HG03039 (cell line): ENCODE measurements at regions not wholly inside any gene's neighbourhood (a gene's known extent, or its start where the extent isn't known, plus 50 kb on each side); places are given as distances from the start of the nearest gene placed in this dataset.

ENCODE experiments used
- ATAC-seq: cut with Tn5 transposase; IDR thresholded peaks from one replicate; pipeline ENCODE4 v1.9.1; 2021; ENCODE audit warnings: mild to moderate bottlenecking, moderate library complexity; ENCODE audit not compliant: unreplicated experiment

DNA sequence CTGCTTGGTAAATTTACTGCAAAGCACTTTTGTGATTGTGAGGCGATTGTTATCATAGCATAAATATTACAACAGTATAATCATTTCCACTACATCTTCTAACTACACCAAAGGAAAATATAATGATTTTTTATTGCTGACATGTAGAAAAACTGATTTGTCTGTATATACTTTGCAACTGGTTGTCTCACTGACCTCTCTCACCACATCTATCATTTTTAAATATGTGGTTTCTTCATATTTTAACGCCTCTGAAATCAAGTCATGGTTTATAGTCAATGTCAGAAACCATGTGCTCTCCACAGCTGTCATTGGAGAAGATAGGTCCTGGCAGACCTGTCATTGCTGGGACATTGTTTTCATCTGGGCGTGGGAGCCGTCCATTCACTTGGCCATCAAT is 315.4 kb upstream of the KLF6 start:
- no peak for ATAC-seq

- ATAC-seq, result no peak
Observed at GRCh38 chr10:4099202-4099601, 314.2 kb upstream of the KLF6 start.

DNA sequence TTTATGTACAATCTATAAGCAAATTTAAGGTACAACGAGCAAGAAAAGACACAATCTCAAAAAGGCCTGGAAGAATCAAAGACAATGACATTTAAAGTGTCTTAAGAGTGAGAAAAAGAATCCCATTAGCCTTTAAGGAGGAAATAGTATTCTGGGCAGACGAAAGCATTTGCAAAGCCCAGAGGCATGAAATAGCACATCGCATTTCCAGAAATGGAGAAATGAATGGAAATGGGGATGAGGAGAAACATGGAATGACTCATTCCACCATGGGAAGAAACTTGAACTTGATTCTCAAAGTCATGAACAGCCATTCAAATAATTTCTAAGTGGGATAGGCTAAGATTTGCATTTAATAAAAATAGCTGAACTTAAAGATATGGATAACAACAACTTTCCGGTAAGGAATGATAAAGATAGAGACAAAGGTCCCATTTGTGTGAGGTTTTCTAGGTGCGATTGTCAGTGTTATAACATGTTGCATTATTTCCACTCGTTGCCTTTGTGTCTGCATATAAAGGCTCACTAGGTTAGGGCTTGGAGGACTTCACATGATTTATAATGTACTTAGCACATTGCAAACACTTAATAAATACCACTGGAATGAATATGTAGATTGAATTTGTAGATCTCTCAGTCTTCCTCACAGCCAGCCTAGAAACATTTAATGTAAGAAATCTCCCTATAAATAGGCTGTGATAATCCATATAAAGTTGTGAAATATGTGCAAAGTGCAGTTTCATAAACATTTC is 310.3 kb upstream of the KLF6 start:
- ATAC-seq, result no peak

DNA sequence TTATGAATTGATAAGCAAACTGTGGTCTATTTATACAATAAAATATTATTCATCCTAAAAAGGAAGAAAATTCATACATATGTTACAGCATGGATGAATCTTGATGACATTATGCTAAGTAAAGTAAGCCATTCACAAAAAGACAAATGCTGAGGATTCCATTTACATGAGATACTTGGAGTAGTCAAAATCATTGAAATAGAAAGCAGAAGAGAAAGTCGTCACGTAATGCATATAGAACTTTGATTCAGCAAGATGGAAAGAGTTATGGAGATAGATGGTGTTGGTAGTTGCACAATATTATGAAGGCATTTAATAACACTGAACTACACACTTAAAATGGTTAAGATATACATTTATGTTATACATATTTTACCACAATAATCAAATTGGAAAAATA is 309.7 kb upstream of the KLF6 start:
- no peak for ATAC-seq

DNA sequence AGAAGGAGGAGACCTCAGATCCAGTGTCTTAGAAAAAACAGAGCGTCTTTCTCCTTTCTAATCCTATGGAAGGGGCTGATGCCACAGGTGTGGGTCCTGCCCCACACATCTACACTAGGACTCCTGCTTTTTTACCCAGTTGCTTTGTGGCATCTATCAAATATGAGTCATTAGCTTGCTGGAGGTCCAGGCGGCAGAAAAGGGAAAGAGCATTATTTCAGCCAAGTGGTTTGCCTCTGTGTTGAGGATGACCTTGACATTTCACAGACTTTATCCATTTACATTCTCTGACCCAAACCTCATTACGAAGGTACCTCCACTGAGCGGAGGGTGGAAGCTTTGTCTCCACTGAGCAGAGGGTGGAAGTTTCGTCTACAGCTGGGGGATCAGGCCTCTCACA is 308.4 kb upstream of the KLF6 start:
- no peak for ATAC-seq

GRCh38 chr10:4088354-4089066 is 303.5 kb upstream of the KLF6 start:
- ATAC-seq, result no peak

DNA sequence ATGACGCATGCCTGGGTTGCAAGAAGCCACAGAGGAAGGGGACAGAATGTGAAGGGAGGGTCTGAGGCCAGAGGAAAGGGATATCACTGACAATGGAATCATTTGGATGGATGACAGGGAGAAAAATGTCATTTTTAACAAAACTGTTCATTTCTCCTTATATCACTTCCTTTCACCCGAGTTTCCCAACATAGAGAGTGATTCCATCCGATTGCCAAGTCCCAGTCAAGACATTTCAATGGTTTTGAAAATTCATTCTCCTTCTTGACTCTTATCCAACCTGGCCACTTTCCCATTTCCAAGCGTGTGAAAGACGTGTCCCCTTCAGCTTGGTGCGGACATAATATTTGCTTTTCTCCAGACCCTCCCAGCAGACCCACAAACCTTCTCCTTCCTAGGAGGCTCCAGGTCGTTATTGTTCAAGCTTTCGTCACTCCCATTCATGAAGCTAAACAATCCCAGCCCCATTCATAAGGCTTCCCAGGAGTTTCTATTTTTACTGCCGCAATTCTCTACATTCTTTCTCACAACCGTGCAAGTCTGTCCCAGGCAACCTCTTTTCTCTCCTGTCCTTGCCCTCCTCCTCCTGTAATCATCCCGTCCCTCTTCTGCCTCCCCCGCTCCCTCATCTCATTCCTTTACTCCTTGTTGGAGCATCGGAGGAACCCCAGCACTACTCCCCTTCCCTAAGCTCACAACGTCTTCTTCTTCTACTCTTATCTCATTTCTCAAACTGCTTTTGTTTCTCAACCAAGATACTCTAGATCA is 301.3 kb upstream of the KLF6 start:
- ATAC-seq, result no peak

GRCh38 chr10:4083509-4084003 is 298.5 kb upstream of the KLF6 start:
- no peak for ATAC-seq

GRCh38 chr10:4082861-4083260 is 297.9 kb upstream of the KLF6 start:
- no peak for ATAC-seq

- ATAC-seq, result no peak
Observed at GRCh38 chr10:4081685-4082111, 296.7 kb upstream of the KLF6 start.

DNA sequence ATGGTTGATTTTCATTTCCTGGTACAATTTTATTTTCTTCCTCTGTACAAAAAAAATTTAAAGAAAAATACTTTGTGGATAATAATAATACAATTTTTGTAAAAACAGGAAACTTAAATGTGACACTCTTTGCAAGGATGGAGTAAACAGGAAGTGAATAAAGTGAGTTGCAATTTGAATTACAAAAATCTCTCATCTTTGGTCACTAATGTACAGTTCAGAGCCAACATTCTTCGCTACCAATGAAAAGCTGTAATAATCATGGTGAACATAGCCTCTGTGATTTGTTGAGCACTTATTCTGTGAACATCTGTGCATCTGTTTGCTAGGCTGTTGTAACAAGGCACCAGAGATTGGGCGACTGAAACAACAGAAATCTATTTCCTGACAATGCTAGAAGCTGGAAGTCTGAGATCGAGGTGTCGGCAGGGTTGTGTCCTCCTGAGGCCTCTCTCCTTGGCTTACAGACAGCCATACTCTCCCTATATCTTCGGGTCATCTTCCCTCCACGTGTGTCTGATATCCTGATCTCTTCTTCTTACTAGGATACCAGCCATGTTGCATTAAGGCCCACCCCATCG is 295.3 kb upstream of the KLF6 start:
- no peak for ATAC-seq

- no peak for ATAC-seq
Observed at GRCh38 chr10:4079803-4080202, 294.8 kb upstream of the KLF6 start.

DNA sequence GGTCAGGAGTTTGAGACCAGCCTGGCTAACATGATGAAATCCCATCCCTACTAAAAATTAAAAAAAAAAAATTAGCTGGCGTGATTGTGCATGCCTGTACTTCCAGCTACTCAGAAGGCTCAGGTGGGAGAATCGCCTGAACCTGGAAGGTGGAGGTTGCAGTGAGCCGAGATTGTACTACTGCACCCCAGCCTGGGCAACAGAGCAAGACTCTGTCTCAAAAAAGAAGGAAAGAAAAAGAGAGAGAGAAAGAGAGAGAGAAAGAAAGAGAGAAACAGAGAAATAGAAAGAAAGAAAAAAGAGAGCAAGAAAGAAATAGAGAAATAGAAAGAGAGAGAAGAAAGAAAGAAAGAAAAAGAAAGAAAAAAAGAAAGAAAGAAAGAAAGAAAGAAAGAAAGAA is 292.8 kb upstream of the KLF6 start:
- ATAC-seq, result no peak

DNA sequence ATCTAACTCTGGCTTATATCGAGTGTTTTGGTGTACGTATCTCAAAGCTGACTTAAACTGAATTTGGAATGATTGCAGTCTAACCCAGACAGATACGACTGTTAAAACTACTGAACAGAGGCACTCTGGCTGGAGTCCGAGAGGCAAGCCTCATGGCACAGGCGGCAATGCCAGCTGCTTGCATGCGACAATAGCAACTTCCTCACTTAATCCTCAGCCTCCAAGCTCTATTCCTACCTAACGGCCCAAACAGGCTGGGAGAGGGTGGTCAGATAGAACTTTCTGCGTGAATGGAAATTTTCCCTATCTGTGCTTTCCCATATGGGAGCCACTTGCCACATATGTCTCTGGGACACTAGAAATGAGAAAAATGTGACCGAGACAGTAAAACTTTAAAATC is 292.0 kb upstream of the KLF6 start:
- ATAC-seq, result no peak

GRCh38 chr10:4075443-4075842 is 290.4 kb upstream of the KLF6 start:
- no peak for ATAC-seq

DNA sequence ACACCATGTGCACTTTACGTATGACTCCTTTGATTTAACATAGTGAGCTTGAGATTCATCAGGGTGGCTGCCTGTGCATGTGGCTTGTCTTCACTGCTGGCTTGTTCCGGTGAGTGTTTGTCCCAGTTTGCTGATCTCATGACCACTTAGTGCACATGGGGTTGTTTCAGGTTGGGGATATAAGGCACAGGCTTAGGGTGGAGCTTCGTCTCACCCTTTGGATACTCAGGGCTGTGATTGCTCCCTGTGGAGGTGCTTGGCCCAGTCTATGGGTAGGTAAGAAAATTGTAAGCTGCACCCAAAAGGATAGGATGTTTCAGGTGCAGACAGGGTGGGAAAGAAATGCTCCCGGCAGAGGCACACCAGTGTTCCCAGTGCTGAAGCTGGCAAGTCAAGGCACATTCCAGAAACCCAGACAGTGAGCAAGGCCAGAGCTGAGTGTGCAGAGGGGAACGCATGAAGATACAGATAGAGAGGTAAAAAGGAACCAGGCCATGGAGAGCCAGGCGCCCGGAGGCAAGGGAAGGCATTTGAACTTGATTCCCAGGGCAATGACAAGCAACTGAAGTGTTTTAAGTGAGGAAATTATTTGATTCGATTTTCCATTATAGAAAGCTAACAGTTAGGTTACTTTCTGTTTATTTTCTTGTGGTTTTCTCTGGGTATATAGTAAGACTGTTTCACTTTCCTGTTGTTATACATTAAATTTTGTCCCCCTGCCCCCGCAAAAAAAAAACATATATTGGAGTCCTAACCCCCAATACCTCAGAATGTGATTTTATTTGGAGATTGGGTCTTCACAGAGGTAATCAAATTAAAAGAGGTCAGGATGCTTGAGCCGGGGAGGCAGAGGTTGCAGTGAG is 289.8 kb upstream of the KLF6 start:
- ATAC-seq, result no peak

- ATAC-seq, result no peak
Observed at GRCh38 chr10:4073912-4074311, 288.9 kb upstream of the KLF6 start.

DNA sequence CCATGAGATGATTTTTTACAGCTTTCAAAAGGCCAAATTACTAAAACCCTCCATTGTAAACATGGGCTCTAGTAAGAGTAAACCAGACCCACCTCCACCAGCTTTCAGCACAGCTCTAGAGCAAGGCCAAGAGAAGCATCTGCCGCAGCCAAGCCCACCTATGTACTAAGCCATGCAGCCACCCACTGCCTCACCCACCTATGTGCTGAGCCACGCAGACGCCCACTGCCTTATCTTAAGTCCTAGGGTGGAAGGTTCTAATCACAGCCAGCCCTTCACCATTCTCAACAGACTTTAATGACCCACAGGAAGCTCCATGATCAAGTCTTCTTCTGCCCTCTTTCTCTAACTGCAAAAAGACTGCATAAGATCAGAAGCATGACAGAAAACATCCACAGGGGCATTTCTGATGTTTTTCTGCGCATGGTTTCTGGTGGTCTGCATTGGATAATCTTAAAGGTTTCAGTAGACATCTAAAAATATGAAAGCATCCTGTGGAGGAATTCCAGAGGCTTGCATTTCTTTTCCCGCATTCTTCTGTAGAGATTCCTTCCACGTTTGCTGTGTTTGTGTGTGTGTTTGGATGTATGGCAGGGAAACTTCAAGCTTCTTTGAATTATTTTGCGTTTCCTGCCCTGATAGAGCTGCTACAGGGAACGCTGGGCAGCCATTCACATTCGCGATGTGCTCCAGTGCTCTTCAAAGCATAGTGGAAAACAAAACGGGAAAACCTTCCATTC is 286.1 kb upstream of the KLF6 start:
- ATAC-seq, result no peak

DNA sequence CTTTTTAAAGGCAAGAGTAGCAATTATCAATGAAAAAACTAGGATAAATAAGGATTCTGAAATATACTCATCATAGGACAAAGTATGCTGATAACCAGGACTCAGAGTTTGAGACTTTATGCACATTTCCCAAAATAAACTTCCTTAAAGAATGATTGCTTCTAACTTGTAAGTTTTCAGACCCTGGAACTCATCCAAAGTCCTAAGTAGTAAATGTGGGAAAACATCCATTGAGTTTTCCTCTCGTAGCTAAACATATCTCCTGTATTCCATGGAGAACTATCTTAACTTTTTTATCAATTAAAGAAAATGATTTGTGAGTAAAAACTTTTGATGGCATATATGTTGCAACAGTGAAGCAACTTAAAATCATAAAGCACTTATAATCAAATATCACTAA is 285.2 kb upstream of the KLF6 start:
- no peak for ATAC-seq

DNA sequence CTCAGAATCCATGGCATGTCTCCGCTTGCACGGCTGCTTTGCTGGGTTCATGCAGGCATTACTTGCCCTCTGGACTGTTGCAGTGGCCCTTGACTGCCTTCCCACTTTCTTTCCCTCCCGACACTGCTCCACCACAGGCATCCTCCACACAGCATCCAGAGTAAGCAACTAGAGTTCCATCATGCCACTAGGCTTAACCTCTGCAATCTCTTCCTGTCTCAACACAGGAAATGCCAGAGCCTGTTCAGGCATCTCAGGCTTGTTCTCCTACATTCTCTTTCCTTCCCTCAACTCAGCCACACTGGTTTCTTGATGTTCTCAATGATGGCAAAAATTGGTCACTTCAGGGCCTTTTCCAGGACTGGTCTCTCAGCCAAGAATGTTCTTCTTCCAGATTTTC is 284.5 kb upstream of the KLF6 start:
- no peak for ATAC-seq
